CD4-positive, alpha-beta T cell (primary cell): ENCODE measurements at regions not wholly inside any gene's neighbourhood (a gene's known extent, or its start where the extent isn't known, plus 50 kb on each side); places are given as distances from the start of the nearest gene placed in this dataset.

Experiments used
- ATAC-seq: fragments of 200-7000 bp; cut with Tn5 transposase; one replicate; pipeline ENCODE4 v1.10.0; 2022; ENCODE audit warnings: mild to moderate bottlenecking; ENCODE audit not compliant: poor library complexity
- CTCF ChIA-PET: fragments of 350-600 bp; sonication (Branson Sonifier 250); formaldehyde crosslinking; loops from one replicate; lab custom pipeline; 2021; ENCODE audit warnings: antibody characterized with exemption, inconsistent platforms; lab: Charles Lee
- POLR2A ChIA-PET: fragments of 350-600 bp; sonication (Branson Sonifier 250); formaldehyde crosslinking; loops from one replicate; lab custom pipeline; 2021; ENCODE audit warnings: antibody characterized with exemption, inconsistent platforms; lab: Charles Lee
- DNase-seq, 14 experiments: peaks; one replicate each; pipeline ENCODE4 v3.0.0-alpha.2; 2013 to 2020; ENCODE audit warnings: mixed read lengths in 2 of 14
- H3K27ac ChIP-seq, 2 donors: one replicate each; pipeline versions ENCODE4 v1.5.1 to v1.7.0; 2013; ENCODE audit warnings: low read length in 2 of 2, low read depth in 1 of 2, mild to moderate bottlenecking in 1 of 2
- H3K27me3 ChIP-seq, 2 experiments: 1 replicate in 1 of 2; 2 replicates in 1 of 2; pipeline versions ENCODE4 v1.6.1 to v1.7.0; 2013; ENCODE audit warnings: low read length in 2 of 2, control low read depth in 1 of 2, mild to moderate bottlenecking in 1 of 2, moderate library complexity in 1 of 2; ENCODE audit not compliant: insufficient read depth in 2 of 2, control insufficient read depth in 1 of 2
- H3K36me3 ChIP-seq: one replicate; pipeline ENCODE4 v1.6.1; 2013; ENCODE audit warnings: low read length, control low read depth; ENCODE audit not compliant: insufficient read depth
- H3K4me1 ChIP-seq: one replicate; pipeline ENCODE4 v1.6.1; 2013; ENCODE audit warnings: low read length, control low read depth; ENCODE audit not compliant: insufficient read depth
- H3K4me3 ChIP-seq: one replicate; pipeline ENCODE4 v1.5.1; 2013; ENCODE audit warnings: mild to moderate bottlenecking, low read length, moderate library complexity
- H3K9me3 ChIP-seq, 2 experiments: 1 replicate in 1 of 2; 2 replicates in 1 of 2; pipeline versions ENCODE4 v1.6.1 to v1.7.0; 2013; ENCODE audit warnings: low read length in 2 of 2, mild to moderate bottlenecking in 2 of 2, control low read depth in 1 of 2, moderate library complexity in 1 of 2; ENCODE audit not compliant: control insufficient read depth in 1 of 2, insufficient read depth in 1 of 2
- H3K27ac Mint-ChIP-seq: one replicate; pipeline ENCODE4 v1.8.0; 2020; ENCODE audit warnings: mixed read lengths
- H3K27me3 Mint-ChIP-seq: one replicate; pipeline ENCODE4 v1.8.0; 2021; ENCODE audit warnings: mixed read lengths
- H3K36me3 Mint-ChIP-seq: one replicate; pipeline ENCODE4 v1.8.0; 2021; ENCODE audit warnings: low read depth, mixed read lengths
- H3K4me1 Mint-ChIP-seq: one replicate; pipeline ENCODE4 v1.8.0; 2021; ENCODE audit warnings: low read depth, mixed read lengths
- H3K4me3 Mint-ChIP-seq: one replicate; pipeline ENCODE4 v1.8.0; 2020; ENCODE audit warnings: mild to moderate bottlenecking, mixed read lengths
- H3K9me3 Mint-ChIP-seq: one replicate; pipeline ENCODE4 v1.8.0; 2020; ENCODE audit warnings: mixed read lengths
- intact Hi-C, 2 experiments: fragments of 100-400 bp; cut with DNase I in 1 of 2; cut with micrococcal nuclease in 1 of 2; formaldehyde crosslinking; loops; one replicate each; pipeline versions ENCODE4 v1.15.1 to v1.9.0; 2023 to 2025; cut with DNase I, micrococcal nuclease
- TF ChIP-seq, protein P1 (sequence below): fragments of 200-600 bp; IDR thresholded peaks from one replicate; pipeline ENCODE4 v1.8.0; 2022; ENCODE audit warnings: antibody characterized with exemption, mild to moderate bottlenecking

DNA sequence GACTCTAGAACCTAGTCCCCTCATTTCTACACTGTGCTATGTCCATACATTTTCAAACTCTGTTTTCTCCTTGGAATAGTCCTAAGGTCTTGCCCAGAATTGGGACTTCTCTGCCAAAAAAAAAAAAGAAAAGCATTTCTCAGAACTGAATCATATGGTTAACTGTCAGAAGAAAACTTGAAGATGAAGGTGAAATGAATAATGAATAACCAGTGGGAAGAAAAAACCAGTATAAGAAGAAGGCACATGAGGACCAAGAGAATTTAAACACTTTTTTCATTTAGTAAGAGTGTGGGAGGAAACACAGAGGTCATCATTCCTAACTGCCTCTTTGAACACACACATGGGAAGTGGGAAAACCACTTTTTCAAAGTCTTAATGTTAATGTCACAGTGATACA, 197.7 kb downstream of the PRELID2 start:
- Mint-ChIP-seq H3K27me3 (no peaks in the 10 kb centered on the region), H3K36me3 (no peaks in the 10 kb centered on the region), H3K4me1 (no peaks in the 10 kb centered on the region), H3K27ac (no peak overlapping the region), H3K9me3 (peaks cover 9% of the 10 kb centered on the region), H3K4me3 (no peak overlapping the region)
- no peak for DNase-seq
- Histone ChIP-seq H3K27ac (no peak overlapping the region), H3K36me3 (no peaks in the 10 kb centered on the region), H3K4me3 (no peak overlapping the region), H3K4me1 (no peaks in the 10 kb centered on the region), H3K9me3 (peaks cover 0 to 11% of the 10 kb centered on the region in 2 experiments), H3K27me3 (no peaks in the 10 kb centered on the region)
- TF ChIP-seq, protein P1, sequence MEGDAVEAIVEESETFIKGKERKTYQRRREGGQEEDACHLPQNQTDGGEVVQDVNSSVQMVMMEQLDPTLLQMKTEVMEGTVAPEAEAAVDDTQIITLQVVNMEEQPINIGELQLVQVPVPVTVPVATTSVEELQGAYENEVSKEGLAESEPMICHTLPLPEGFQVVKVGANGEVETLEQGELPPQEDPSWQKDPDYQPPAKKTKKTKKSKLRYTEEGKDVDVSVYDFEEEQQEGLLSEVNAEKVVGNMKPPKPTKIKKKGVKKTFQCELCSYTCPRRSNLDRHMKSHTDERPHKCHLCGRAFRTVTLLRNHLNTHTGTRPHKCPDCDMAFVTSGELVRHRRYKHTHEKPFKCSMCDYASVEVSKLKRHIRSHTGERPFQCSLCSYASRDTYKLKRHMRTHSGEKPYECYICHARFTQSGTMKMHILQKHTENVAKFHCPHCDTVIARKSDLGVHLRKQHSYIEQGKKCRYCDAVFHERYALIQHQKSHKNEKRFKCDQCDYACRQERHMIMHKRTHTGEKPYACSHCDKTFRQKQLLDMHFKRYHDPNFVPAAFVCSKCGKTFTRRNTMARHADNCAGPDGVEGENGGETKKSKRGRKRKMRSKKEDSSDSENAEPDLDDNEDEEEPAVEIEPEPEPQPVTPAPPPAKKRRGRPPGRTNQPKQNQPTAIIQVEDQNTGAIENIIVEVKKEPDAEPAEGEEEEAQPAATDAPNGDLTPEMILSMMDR: no peak
- ATAC-seq: no peak
- intact Hi-C loops: no loop called here
- POLR2A ChIA-PET: no interaction called here
- CTCF ChIA-PET: no interaction called here

DNA sequence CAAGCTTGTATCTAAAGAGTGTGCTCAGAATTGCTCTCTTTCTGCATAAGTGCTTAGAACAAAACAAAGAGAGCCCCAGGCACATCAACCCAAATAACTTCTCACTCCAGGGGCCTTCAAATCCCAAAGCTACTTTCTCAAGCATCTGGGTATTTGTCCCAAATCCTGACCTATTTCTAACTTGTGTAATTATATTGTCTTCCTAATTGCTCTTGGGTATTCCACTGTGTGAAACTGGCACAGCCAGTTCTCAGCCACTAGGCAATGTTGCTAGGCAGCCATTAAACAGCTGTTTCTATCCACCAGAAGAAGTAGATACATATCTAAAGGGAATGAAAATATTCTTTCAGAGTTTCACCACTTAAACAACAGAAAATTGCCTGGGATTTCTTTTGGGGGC, 198.8 kb downstream of the PRELID2 start:
- no peak overlapping the region for H3K27ac ChIP-seq
- intact Hi-C loops: no loop called here
- Mint-ChIP-seq H3K27ac (no peak overlapping the region), H3K4me3 (no peak overlapping the region), H3K27me3 (no peaks in the 10 kb centered on the region), H3K36me3 (no peaks in the 10 kb centered on the region), H3K9me3 (peaks cover 5% of the 10 kb centered on the region), H3K4me1 (no peaks in the 10 kb centered on the region)
- ChIA-PET CTCF (no interaction called here), POLR2A (no interaction called here)
- no peak overlapping the region for H3K4me3 ChIP-seq
- no peaks in the 10 kb centered on the region for H3K4me1 ChIP-seq
- H3K27me3 ChIP-seq: no peaks in the 10 kb centered on the region
- no peaks in the 10 kb centered on the region for H3K36me3 ChIP-seq
- H3K9me3 ChIP-seq: peaks cover 0 to 11% of the 10 kb centered on the region in 2 experiments
- no peak for ATAC-seq
- TF ChIP-seq, protein P1: no peak
- no peak for DNase-seq

DNA sequence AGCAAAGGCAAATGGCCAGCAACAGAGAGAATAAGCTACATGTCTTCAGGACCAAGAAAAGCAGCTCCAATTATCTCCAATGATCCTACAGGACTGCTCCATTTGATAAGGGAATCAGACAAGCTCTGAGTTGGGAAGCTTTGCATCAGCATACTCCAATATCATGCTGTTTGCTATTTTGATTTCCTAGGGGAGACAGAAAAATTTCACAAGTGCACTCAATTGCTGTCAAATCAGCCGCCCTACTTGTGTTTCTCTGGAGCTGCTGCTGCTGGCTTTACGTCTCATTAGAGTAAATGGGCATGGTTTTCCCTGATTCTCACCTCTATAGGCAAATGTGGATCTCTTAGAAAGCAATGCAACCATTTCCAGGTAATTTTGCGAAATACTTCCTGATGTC, 201.7 kb downstream of the PRELID2 start:
- Histone ChIP-seq H3K27me3 (no peaks in the 10 kb centered on the region), H3K4me3 (no peak overlapping the region), H3K36me3 (no peaks in the 10 kb centered on the region), H3K4me1 (no peaks in the 10 kb centered on the region), H3K27ac (no peak overlapping the region), H3K9me3 (peaks cover 0 to 3% of the 10 kb centered on the region in 2 experiments)
- Mint-ChIP-seq H3K27me3 (no peaks in the 10 kb centered on the region), H3K4me3 (no peak overlapping the region), H3K27ac (no peak overlapping the region), H3K36me3 (no peaks in the 10 kb centered on the region), H3K9me3 (peaks cover 2% of the 10 kb centered on the region), H3K4me1 (no peaks in the 10 kb centered on the region)
- intact Hi-C loops: no loop called here
- TF ChIP-seq, protein P1: no peak
- no peak for DNase-seq
- ChIA-PET POLR2A (no interaction called here), CTCF (no interaction called here)
- no peak for ATAC-seq
